ENCODE measurements at regions not wholly inside any gene's neighbourhood (a gene's known extent, or its start where the extent isn't known, plus 50 kb on each side); places are given as distances from the start of the nearest gene placed in this dataset.
A peak's percentile ranks its signal among the peaks of the same experiment; 100 is the strongest.

DNA sequence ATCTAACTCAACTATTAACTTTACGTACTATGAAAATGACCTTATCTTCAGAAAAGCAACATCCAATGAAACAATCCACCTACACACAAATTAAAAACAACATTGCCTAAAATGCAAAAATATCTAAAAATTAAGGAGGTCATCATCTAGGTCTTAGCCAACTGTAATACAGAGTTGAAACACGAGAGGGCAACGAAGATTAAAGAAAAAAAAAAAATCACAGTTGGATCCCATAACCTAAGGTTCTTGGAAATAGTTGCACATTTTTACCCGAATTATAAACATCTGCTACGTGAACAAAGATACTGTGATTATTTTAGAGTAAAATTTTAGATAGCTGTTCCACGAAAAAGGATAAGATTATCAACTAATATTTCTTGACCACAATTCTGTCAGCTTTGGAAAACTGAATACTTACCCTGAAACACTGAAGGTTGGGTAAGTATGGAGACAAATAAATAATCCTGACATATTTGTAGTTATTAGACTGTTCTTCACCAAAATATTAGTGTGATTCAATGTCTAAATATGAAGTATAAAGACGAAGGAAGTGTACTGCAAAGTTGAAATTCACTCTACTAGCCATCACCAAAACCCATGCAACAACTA lies 88.0 kb upstream of the AK4 start:
- Mint-ChIP-seq H3K27ac (no peak overlapping the region), H3K27me3 (peaks cover 3% of the 10 kb centered on the region), H3K4me1 (ENCODE audit: low read depth) (peaks cover 2% of the 10 kb centered on the region), H3K9me3 (ENCODE audit: low read depth) (no peaks in the 10 kb centered on the region), H3K4me3 (ENCODE audit: low read depth) (no peak overlapping the region), H3K36me3 (ENCODE audit: insufficient read depth) (peaks cover 12% of the 10 kb centered on the region)
- peak; percentile 66 for TF ChIP-seq CTCF (IDR thresholded peaks at IDR 0.05; ENCODE audit: unreplicated experiment)
- DNase-seq (ENCODE audit: low spot score, unreplicated experiment) = no peak

DNA sequence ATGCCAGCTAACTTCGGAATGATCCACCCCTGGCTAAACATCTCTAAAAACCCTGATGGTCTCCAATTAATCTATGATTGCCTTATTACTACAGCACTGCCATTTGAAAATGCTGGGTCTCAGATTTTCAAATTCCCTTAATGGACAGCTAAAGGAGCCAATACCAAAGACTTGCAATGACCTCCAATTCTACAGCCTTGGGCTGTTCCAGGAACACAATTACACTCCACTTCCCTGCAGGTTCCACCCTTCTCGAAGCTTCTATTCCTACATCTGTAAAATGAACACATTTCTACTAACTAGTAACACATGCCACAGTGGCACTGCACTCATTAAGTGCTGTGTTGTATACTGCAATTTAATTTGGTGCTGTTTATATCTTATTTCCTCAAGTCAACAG lies 85.7 kb upstream of the AK4 start:
- no peak for DNase-seq (ENCODE audit: low spot score, unreplicated experiment)
- no peak overlapping the region for H3K4me3 Mint-ChIP-seq (ENCODE audit: low read depth)
- H3K27me3 Mint-ChIP-seq = peaks cover 4% of the 10 kb centered on the region
- H3K27ac Mint-ChIP-seq = no peak overlapping the region
- peaks cover 2% of the 10 kb centered on the region for H3K36me3 Mint-ChIP-seq (ENCODE audit: insufficient read depth)
- no peaks in the 10 kb centered on the region for H3K9me3 Mint-ChIP-seq (ENCODE audit: low read depth)
- H3K4me1 Mint-ChIP-seq (ENCODE audit: low read depth) = peaks cover 11% of the 10 kb centered on the region
- no peak for TF ChIP-seq CTCF (IDR thresholded peaks at IDR 0.05; ENCODE audit: unreplicated experiment)

DNA sequence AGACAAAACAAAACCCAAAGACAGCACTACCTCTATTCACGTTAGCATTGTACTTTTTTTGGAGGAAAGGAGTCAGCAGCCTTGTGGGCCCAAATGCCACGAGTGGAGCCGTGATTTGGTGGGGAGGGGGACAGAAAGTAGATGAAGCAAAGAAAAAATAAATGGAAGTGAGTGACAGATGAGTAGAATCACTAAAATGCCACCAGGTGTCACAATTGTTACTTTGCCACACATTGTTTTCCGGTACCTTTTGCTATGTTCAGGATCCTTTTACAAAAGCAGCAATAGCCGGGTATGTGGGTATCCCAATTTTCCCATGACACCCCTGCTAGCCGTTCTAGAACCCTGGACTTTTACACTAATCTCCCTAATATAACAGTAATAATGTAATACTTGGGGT lies 85.0 kb upstream of the AK4 start:
- H3K27ac Mint-ChIP-seq = no peak overlapping the region
- H3K27me3 Mint-ChIP-seq = peaks cover 4% of the 10 kb centered on the region
- peaks cover under 1% of the 10 kb centered on the region for H3K36me3 Mint-ChIP-seq (ENCODE audit: insufficient read depth)
- H3K4me3 Mint-ChIP-seq (ENCODE audit: low read depth) = no peak overlapping the region
- no peaks in the 10 kb centered on the region for H3K9me3 Mint-ChIP-seq (ENCODE audit: low read depth)
- TF ChIP-seq CTCF (IDR thresholded peaks at IDR 0.05; ENCODE audit: unreplicated experiment) = peak; percentile 26
- peaks cover 11% of the 10 kb centered on the region for H3K4me1 Mint-ChIP-seq (ENCODE audit: low read depth)
- no peak for DNase-seq (ENCODE audit: low spot score, unreplicated experiment)

- H3K27ac Mint-ChIP-seq = no peak overlapping the region
- peak overlapping the region; percentile 86 for H3K4me3 Mint-ChIP-seq (ENCODE audit: low read depth)
- no peak for DNase-seq (ENCODE audit: low spot score, unreplicated experiment)
- peaks cover 18% of the 10 kb centered on the region for H3K4me1 Mint-ChIP-seq (ENCODE audit: low read depth)
- H3K9me3 Mint-ChIP-seq (ENCODE audit: low read depth) = no peaks in the 10 kb centered on the region
- H3K27me3 Mint-ChIP-seq = peaks cover 17% of the 10 kb centered on the region
- no peaks in the 10 kb centered on the region for H3K36me3 Mint-ChIP-seq (ENCODE audit: insufficient read depth)
- TF ChIP-seq CTCF (IDR thresholded peaks at IDR 0.05; ENCODE audit: unreplicated experiment) = no peak
These were observed 83.0 kb upstream of the AK4 start for GRCh38 chr1:65064981-65065380.

GRCh38 chr1:65065524-65066418 lies 82.2 kb upstream of the AK4 start:
- Mint-ChIP-seq H3K27ac (peak overlapping the region; percentile 92), H3K27me3 (peaks cover 24% of the 10 kb centered on the region), H3K36me3 (ENCODE audit: insufficient read depth) (no peaks in the 10 kb centered on the region), H3K4me3 (ENCODE audit: low read depth) (peak overlapping the region; percentile 86), H3K9me3 (ENCODE audit: low read depth) (no peaks in the 10 kb centered on the region), H3K4me1 (ENCODE audit: low read depth) (peaks cover 18% of the 10 kb centered on the region)
- DNase-seq (ENCODE audit: low spot score, unreplicated experiment) = peak; percentile 19
- no peak for TF ChIP-seq CTCF (IDR thresholded peaks at IDR 0.05; ENCODE audit: unreplicated experiment)
